Activated naive CD8-positive, alpha-beta T cell treated with anti-CD3 and anti-CD28 coated beads, Interleukin-2, amount 50 U/mL, for 24 hours (primary cell): ENCODE measurements at regions not wholly inside any gene's neighbourhood (a gene's known extent, or its start where the extent isn't known, plus 50 kb on each side); places are given as distances from the start of the nearest gene placed in this dataset.

ENCODE experiments used
- ATAC-seq: fragments of 150-1000 bp; cut with Tn5 transposase; one replicate; pipeline ENCODE4 v1.10.0; 2021
- DNase-seq: peaks from one replicate; pipeline ENCODE4 v3.0.0; 2021
- H3K27ac Mint-ChIP-seq: one replicate; pipeline ENCODE4 v1.8.0; 2021; ENCODE audit warnings: mild to moderate bottlenecking, mixed read lengths
- H3K27me3 Mint-ChIP-seq: one replicate; pipeline ENCODE4 v1.8.0; 2021; ENCODE audit warnings: mixed read lengths
- H3K36me3 Mint-ChIP-seq: one replicate; pipeline ENCODE4 v1.8.0; 2021; ENCODE audit warnings: low read depth, mixed read lengths
- H3K4me1 Mint-ChIP-seq: one replicate; pipeline ENCODE4 v1.8.0; 2021; ENCODE audit warnings: mixed read lengths
- H3K4me3 Mint-ChIP-seq: one replicate; pipeline ENCODE4 v1.8.0; 2021; ENCODE audit warnings: mild to moderate bottlenecking, moderate library complexity, mixed read lengths
- H3K9me3 Mint-ChIP-seq: one replicate; pipeline ENCODE4 v1.8.0; 2021; ENCODE audit warnings: mixed read lengths

- Mint-ChIP-seq H3K4me3 (no peak overlapping the region), H3K27ac (no peak overlapping the region), H3K36me3 (no peaks in the 10 kb centered on the region), H3K27me3 (no peaks in the 10 kb centered on the region), H3K4me1 (no peaks in the 10 kb centered on the region), H3K9me3 (no peaks in the 10 kb centered on the region)
- ATAC-seq (no peak), DNase-seq (no peak)
These were observed 342.1 kb downstream of the SLC4A3 start for GRCh38 chr2:219969508-219969907.

DNA sequence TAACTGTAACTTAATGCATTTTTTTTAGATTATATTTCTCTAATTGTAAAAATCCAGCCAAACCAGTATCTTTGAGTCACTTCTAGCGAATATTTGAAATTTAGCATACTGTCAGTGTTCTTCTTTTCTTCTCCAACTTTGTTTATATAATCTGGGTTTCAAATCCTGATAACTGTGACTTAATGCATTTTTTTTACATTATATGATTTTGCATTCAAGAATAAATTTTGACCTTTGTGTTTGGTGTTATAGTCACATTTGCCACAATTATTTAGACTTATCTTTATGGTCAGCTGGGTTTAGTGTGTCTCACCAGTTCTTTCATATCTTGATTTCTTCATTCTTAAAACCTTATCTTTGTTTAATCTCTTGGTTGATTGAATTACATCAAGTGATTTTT, 345.7 kb downstream of the SLC4A3 start:
- ATAC-seq = no peak
- Mint-ChIP-seq H3K9me3 (no peaks in the 10 kb centered on the region), H3K27me3 (no peaks in the 10 kb centered on the region)

DNA sequence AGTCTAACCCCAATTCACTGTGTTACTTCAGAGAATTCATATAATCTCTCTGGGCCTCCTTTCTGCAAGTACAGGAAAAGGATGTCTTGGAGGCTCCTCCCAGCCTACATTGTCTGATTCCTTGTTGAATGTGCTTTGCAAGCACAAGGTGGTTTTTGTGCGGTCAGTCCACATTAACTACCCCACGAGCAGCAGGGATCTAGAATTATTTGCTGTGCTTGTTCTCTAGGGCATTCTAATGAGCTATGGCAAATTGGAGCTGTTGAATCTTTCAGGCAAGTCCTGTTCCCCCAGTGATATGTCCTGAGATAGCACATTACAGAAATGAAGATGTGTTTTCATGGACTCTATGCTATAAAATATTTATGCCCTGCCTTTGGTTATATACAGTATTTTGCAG, 349.4 kb downstream of the SLC4A3 start:
- H3K4me3 Mint-ChIP-seq = no peak overlapping the region
- H3K27ac Mint-ChIP-seq = no peak overlapping the region
- no peaks in the 10 kb centered on the region for H3K4me1 Mint-ChIP-seq
- DNase-seq (no peak), ATAC-seq (no peak)
- H3K9me3 Mint-ChIP-seq = no peaks in the 10 kb centered on the region
- H3K36me3 Mint-ChIP-seq = no peaks in the 10 kb centered on the region
- no peaks in the 10 kb centered on the region for H3K27me3 Mint-ChIP-seq

More for the DNA sequence above, 345.7 kb downstream of the SLC4A3 start:
- H3K4me3 Mint-ChIP-seq = no peak overlapping the region
- DNase-seq = no peak
- H3K4me1 Mint-ChIP-seq = no peaks in the 10 kb centered on the region
- H3K27ac Mint-ChIP-seq = no peak overlapping the region
- no peaks in the 10 kb centered on the region for H3K36me3 Mint-ChIP-seq

DNA sequence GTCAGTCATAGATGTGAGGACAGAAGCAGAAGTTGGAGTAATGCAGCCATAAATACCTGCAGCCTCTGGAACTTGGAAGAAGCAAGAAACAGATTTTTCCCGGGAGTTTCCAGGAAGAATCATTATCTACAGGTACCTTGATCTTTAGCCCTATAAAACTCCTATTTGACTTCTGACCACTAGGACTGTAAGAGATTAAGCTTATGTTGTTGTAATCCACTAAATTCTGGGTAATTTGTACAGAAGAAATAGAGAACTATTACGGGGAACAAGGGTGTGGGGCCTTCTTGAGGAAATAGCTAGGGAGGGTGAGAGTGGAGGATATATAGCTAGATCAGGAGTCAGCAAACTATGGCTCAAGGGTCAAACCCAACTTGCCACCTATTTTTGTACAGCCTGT, 353.2 kb downstream of the SLC4A3 start:
- H3K4me3 Mint-ChIP-seq = no peak overlapping the region
- H3K27me3 Mint-ChIP-seq = no peaks in the 10 kb centered on the region
- H3K9me3 Mint-ChIP-seq = no peaks in the 10 kb centered on the region
- H3K4me1 Mint-ChIP-seq = no peaks in the 10 kb centered on the region
- no peak overlapping the region for H3K27ac Mint-ChIP-seq
- no peak for ATAC-seq
- no peaks in the 10 kb centered on the region for H3K36me3 Mint-ChIP-seq
- no peak for DNase-seq

GRCh38 chr2:219983836-219984235, 356.4 kb downstream of the SLC4A3 start:
- no peak overlapping the region for H3K4me3 Mint-ChIP-seq

GRCh38 chr2:219985017-219985416, 357.6 kb downstream of the SLC4A3 start:
- H3K27ac Mint-ChIP-seq = no peak overlapping the region
- DNase-seq (no peak), ATAC-seq (no peak)
- no peak overlapping the region for H3K4me3 Mint-ChIP-seq
- H3K36me3 Mint-ChIP-seq = no peaks in the 10 kb centered on the region
- H3K9me3 Mint-ChIP-seq = no peaks in the 10 kb centered on the region
- H3K4me1 Mint-ChIP-seq = no peaks in the 10 kb centered on the region
- no peaks in the 10 kb centered on the region for H3K27me3 Mint-ChIP-seq

More at GRCh38 chr2:219983836-219984235, 356.4 kb downstream of the SLC4A3 start:
- no peaks in the 10 kb centered on the region for H3K9me3 Mint-ChIP-seq
- no peaks in the 10 kb centered on the region for H3K36me3 Mint-ChIP-seq
- H3K27ac Mint-ChIP-seq = no peak overlapping the region
- no peak for DNase-seq
- no peaks in the 10 kb centered on the region for H3K27me3 Mint-ChIP-seq
- ATAC-seq = no peak
- H3K4me1 Mint-ChIP-seq = no peaks in the 10 kb centered on the region

GRCh38 chr2:219987830-219988229, 360.4 kb downstream of the SLC4A3 start:
- Mint-ChIP-seq H3K4me1 (no peaks in the 10 kb centered on the region), H3K4me3 (no peak overlapping the region), H3K9me3 (no peaks in the 10 kb centered on the region), H3K27ac (no peak overlapping the region), H3K36me3 (no peaks in the 10 kb centered on the region), H3K27me3 (no peaks in the 10 kb centered on the region)
- ATAC-seq = no peak
- no peak for DNase-seq

DNA sequence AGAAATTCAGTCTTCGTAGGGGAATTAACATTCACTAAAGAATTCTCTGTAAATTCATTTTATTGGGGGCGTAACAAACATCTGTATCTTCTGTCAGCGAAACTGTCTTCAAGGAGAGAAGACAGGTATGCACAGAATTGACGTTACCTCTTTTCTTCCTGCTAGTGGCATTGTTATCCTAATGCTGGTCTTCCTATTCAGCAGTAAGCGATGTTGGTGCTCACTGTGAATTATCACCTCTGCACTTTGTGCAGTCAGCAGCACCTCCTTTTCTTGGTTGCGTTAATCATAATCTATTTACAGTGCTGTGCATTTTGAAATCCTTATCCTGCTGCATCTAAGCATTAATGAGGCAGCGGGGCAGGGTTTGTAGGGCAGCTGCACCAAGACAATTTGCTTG, 362.3 kb downstream of the SLC4A3 start:
- Mint-ChIP-seq H3K4me3 (no peak overlapping the region), H3K36me3 (no peaks in the 10 kb centered on the region), H3K9me3 (no peaks in the 10 kb centered on the region), H3K27me3 (no peaks in the 10 kb centered on the region), H3K27ac (no peak overlapping the region), H3K4me1 (no peaks in the 10 kb centered on the region)
- DNase-seq (no peak), ATAC-seq (no peak)

- Mint-ChIP-seq H3K27me3 (peaks cover 3% of the 10 kb centered on the region), H3K9me3 (no peaks in the 10 kb centered on the region), H3K36me3 (no peaks in the 10 kb centered on the region), H3K4me3 (no peak overlapping the region), H3K27ac (no peak overlapping the region), H3K4me1 (no peaks in the 10 kb centered on the region)
- no peak for DNase-seq
- ATAC-seq = no peak
These were observed 363.7 kb downstream of the SLC4A3 start for GRCh38 chr2:219991116-219991515.

GRCh38 chr2:219995399-219995798, 368.0 kb downstream of the SLC4A3 start:
- no peak overlapping the region for H3K4me3 Mint-ChIP-seq
- H3K27ac Mint-ChIP-seq = no peak overlapping the region
- no peaks in the 10 kb centered on the region for H3K9me3 Mint-ChIP-seq
- no peak for ATAC-seq
- H3K4me1 Mint-ChIP-seq = no peaks in the 10 kb centered on the region
- DNase-seq = no peak
- H3K36me3 Mint-ChIP-seq = no peaks in the 10 kb centered on the region
- peaks cover 3% of the 10 kb centered on the region for H3K27me3 Mint-ChIP-seq

- H3K27me3 Mint-ChIP-seq = peaks cover 3% of the 10 kb centered on the region
- no peak overlapping the region for H3K27ac Mint-ChIP-seq
- no peak overlapping the region for H3K4me3 Mint-ChIP-seq
- H3K4me1 Mint-ChIP-seq = no peaks in the 10 kb centered on the region
- DNase-seq (no peak), ATAC-seq (no peak)
- H3K9me3 Mint-ChIP-seq = no peaks in the 10 kb centered on the region
- H3K36me3 Mint-ChIP-seq = no peaks in the 10 kb centered on the region
These were observed 368.7 kb downstream of the SLC4A3 start for GRCh38 chr2:219995991-219996765.

GRCh38 chr2:219997341-219997851, 370.0 kb downstream of the SLC4A3 start:
- no peaks in the 10 kb centered on the region for H3K9me3 Mint-ChIP-seq
- peaks cover 3% of the 10 kb centered on the region for H3K27me3 Mint-ChIP-seq
- no peak for ATAC-seq
- peak; percentile 14 for DNase-seq
- no peaks in the 10 kb centered on the region for H3K36me3 Mint-ChIP-seq
- no peak overlapping the region for H3K27ac Mint-ChIP-seq
- H3K4me1 Mint-ChIP-seq = no peaks in the 10 kb centered on the region
- H3K4me3 Mint-ChIP-seq = no peak overlapping the region

DNA sequence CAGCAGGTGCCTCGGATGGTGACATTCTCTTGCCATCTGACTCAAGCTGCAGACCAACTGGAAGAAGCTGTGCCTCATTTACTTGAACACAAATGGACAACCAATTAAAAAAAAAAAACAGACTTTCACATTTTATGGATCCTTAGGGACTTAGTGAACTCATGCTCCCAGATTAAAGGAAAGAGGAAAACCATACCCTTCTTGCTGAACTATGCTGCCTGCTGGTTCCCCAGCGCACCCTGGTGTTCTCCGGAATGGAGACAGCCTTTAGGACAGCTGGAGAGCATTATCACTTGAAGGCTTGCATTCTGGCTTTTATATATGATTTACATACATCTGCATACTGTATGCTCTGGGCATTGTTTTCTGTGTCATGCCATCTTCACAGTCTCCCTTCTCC, 370.7 kb downstream of the SLC4A3 start:
- no peak overlapping the region for H3K4me3 Mint-ChIP-seq
- no peaks in the 10 kb centered on the region for H3K4me1 Mint-ChIP-seq
- DNase-seq (no peak), ATAC-seq (no peak)
- H3K9me3 Mint-ChIP-seq = no peaks in the 10 kb centered on the region
- no peaks in the 10 kb centered on the region for H3K36me3 Mint-ChIP-seq
- peaks cover 3% of the 10 kb centered on the region for H3K27me3 Mint-ChIP-seq
- no peak overlapping the region for H3K27ac Mint-ChIP-seq

DNA sequence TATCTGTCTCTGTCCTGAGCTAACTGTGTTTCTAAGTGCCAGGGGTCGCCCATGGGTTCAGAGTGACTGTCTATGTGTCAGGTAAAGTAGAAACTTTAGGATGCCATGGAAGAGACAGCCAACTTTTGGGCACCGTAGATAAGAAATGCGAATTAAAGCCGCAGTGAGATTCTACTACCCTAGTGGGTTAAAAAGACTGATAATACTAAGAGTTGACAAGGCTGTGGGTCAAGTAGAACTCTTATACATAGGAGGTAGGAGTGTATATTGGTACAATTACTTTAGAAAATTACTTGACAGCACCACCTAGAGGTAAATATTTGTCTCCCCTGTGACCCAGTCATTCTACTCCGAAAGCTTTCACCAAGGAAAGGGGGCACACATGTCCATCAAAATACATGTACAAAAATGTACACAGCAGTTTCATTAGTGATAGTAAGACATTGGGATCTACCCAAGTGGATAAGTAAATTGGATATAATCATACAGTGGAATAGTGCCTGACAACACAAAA, 371.3 kb downstream of the SLC4A3 start:
- DNase-seq (no peak), ATAC-seq (no peak)
- no peaks in the 10 kb centered on the region for H3K9me3 Mint-ChIP-seq
- no peak overlapping the region for H3K27ac Mint-ChIP-seq
- H3K36me3 Mint-ChIP-seq = no peaks in the 10 kb centered on the region
- peaks cover 3% of the 10 kb centered on the region for H3K27me3 Mint-ChIP-seq
- no peak overlapping the region for H3K4me3 Mint-ChIP-seq
- H3K4me1 Mint-ChIP-seq = no peaks in the 10 kb centered on the region

GRCh38 chr2:220000080-220000479, 372.6 kb downstream of the SLC4A3 start:
- H3K9me3 Mint-ChIP-seq = no peaks in the 10 kb centered on the region
- no peaks in the 10 kb centered on the region for H3K36me3 Mint-ChIP-seq
- H3K4me3 Mint-ChIP-seq = no peak overlapping the region
- H3K27ac Mint-ChIP-seq = no peak overlapping the region
- ATAC-seq = no peak
- no peak for DNase-seq
- H3K27me3 Mint-ChIP-seq = peaks cover 3% of the 10 kb centered on the region
- H3K4me1 Mint-ChIP-seq = no peaks in the 10 kb centered on the region
